Adrenal gland (tissue), 5 donors: ENCODE measurements at regions not wholly inside any gene's neighbourhood (a gene's known extent, or its start where the extent isn't known, plus 50 kb on each side); places are given as distances from the start of the nearest gene placed in this dataset.
A peak's percentile ranks its signal among the peaks of the same experiment; 100 is the strongest.

Experiments used
- POLR2A ChIP-seq, 2 donors: fragments of 450-650 bp; IDR thresholded peaks; one replicate each; pipeline ENCODE4 v1.6.1; 2017; ENCODE audit warnings: antibody characterized with exemption in 2 of 2, mild to moderate bottlenecking in 2 of 2, moderate library complexity in 1 of 2
- TF ChIP-seq, protein P1 (sequence below), 6 experiments: fragments of 450-650 bp in 4 of 6; fragments of 200-600 bp in 2 of 6; sonication (generic) in 1 of 6; IDR thresholded peaks; 1 replicate in 5 of 6; 2 replicates in 1 of 6; pipeline versions ENCODE4 v1.5.1 to v1.8.0; 2016 to 2021; ENCODE audit warnings: antibody characterized with exemption in 6 of 6, mild to moderate bottlenecking in 2 of 6, moderate library complexity in 1 of 6
- donor health status: DM: no; HTN: no; CAD: no.

DNA sequence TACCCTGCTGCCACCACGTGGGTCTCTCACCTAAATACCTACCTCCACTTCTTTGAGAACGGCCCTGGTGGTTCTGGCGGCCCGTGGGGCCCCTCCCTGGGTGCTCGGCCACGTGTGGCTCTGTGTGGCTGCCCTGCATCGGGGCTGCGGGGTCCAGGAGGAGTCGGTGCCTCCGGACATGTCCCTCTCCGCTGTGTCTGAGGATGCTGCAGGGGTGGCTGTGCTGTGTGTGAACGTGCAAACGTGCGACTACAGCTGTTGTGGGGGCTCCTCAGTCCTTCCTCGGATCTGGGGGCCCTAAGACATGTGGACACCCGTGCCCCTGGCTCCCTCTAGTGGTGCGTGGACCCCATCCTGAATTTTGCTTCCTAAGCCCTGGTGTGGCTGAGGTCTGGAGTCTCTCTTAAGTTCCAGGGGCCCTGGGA, 691.8 kb downstream of the QKI start:
- no peak for TF ChIP-seq POLR2A (IDR thresholded peaks at IDR 0.05)
- TF ChIP-seq, protein P1, sequence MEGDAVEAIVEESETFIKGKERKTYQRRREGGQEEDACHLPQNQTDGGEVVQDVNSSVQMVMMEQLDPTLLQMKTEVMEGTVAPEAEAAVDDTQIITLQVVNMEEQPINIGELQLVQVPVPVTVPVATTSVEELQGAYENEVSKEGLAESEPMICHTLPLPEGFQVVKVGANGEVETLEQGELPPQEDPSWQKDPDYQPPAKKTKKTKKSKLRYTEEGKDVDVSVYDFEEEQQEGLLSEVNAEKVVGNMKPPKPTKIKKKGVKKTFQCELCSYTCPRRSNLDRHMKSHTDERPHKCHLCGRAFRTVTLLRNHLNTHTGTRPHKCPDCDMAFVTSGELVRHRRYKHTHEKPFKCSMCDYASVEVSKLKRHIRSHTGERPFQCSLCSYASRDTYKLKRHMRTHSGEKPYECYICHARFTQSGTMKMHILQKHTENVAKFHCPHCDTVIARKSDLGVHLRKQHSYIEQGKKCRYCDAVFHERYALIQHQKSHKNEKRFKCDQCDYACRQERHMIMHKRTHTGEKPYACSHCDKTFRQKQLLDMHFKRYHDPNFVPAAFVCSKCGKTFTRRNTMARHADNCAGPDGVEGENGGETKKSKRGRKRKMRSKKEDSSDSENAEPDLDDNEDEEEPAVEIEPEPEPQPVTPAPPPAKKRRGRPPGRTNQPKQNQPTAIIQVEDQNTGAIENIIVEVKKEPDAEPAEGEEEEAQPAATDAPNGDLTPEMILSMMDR (IDR thresholded peaks at IDR 0.05): peak in 3 of 6 experiments; percentile 11 to 26 (median 24)
